Activated CD8-positive, alpha-beta T cell treated with anti-CD3 and anti-CD28 coated beads for 36 hours (primary cell): ENCODE measurements at regions not wholly inside any gene's neighbourhood (a gene's known extent, or its start where the extent isn't known, plus 50 kb on each side); places are given as distances from the start of the nearest gene placed in this dataset.

ENCODE experiments used
- ATAC-seq: fragments of 200-7000 bp; cut with Tn5 transposase; one replicate; pipeline ENCODE4 v1.10.0; 2021; ENCODE audit warnings: mild to moderate bottlenecking, moderate library complexity
- CTCF ChIA-PET: fragments of 350-600 bp; sonication (Branson Sonifier 250); formaldehyde crosslinking; loops from one replicate; lab custom pipeline; 2021; ENCODE audit warnings: antibody characterized with exemption; lab: Charles Lee
- POLR2A ChIA-PET: fragments of 350-600 bp; sonication (Branson Sonifier 250); formaldehyde crosslinking; loops from one replicate; lab custom pipeline; 2021; ENCODE audit warnings: antibody characterized with exemption; lab: Charles Lee
- DNase-seq: peaks from one replicate; pipeline ENCODE4 v3.0.0-alpha.2; 2020
- H3K27ac Mint-ChIP-seq: one replicate; pipeline ENCODE4 v1.8.0; 2021; ENCODE audit warnings: mild to moderate bottlenecking, mixed read lengths
- H3K27me3 Mint-ChIP-seq: one replicate; pipeline ENCODE4 v1.8.0; 2021; ENCODE audit warnings: mixed read lengths
- H3K36me3 Mint-ChIP-seq: one replicate; pipeline ENCODE4 v1.8.0; 2021; ENCODE audit warnings: low read depth, mixed read lengths
- H3K4me1 Mint-ChIP-seq: one replicate; pipeline ENCODE4 v1.8.0; 2021; ENCODE audit warnings: low read depth, mixed read lengths
- H3K4me3 Mint-ChIP-seq: one replicate; pipeline ENCODE4 v1.8.0; 2021; ENCODE audit warnings: mild to moderate bottlenecking, moderate library complexity, mixed read lengths
- H3K9me3 Mint-ChIP-seq: one replicate; pipeline ENCODE4 v1.8.0; 2021; ENCODE audit warnings: mixed read lengths
- CTCF ChIP-seq: fragments of 200-600 bp; IDR thresholded peaks from one replicate; pipeline ENCODE4 v1.8.0; 2022; ENCODE audit warnings: antibody characterized with exemption, mild to moderate bottlenecking
- intact Hi-C: fragments of 100-400 bp; cut with micrococcal nuclease; formaldehyde crosslinking; loops from one replicate; pipeline ENCODE4 v1.10.0; 2022

- CTCF ChIA-PET = interaction anchor here (1.3 to 3.4 kb wide), 7 partner anchors 11 to 650 kb away, joined by 3 to 18 read pairs (median 6); no protein-coding TSS in a partner anchor
- peak; percentile 71 for TF ChIP-seq CTCF
- no peak overlapping the region for H3K4me3 Mint-ChIP-seq
- intact Hi-C loops = no loop called here
- peaks cover 23% of the 10 kb centered on the region for H3K4me1 Mint-ChIP-seq
- ATAC-seq (no peak), DNase-seq (peak; percentile 22)
- H3K9me3 Mint-ChIP-seq = peaks cover 6% of the 10 kb centered on the region
- H3K27me3 Mint-ChIP-seq = peaks cover 2% of the 10 kb centered on the region
- POLR2A ChIA-PET = no interaction called here
- peak overlapping the region; percentile 83 for H3K27ac Mint-ChIP-seq
- H3K36me3 Mint-ChIP-seq = no peaks in the 10 kb centered on the region
These were observed 94.2 kb upstream of the EXOC2 start for GRCh38 chr6:786946-787763.

GRCh38 chr6:783966-784735 lies 91.2 kb upstream of the EXOC2 start:
- ATAC-seq (no peak), DNase-seq (no peak)
- Mint-ChIP-seq H3K27me3 (peaks cover 2% of the 10 kb centered on the region), H3K9me3 (peaks cover 3% of the 10 kb centered on the region), H3K36me3 (no peaks in the 10 kb centered on the region), H3K27ac (no peak overlapping the region), H3K4me3 (no peak overlapping the region), H3K4me1 (peaks cover 20% of the 10 kb centered on the region)
- ChIA-PET POLR2A (no interaction called here), CTCF (interaction anchor here (1.0 to 1.6 kb wide), 4 partner anchors 13 to 652 kb away, joined by 3 to 5 read pairs (median 4); no protein-coding TSS in a partner anchor)
- intact Hi-C loops = no loop called here
- no peak for TF ChIP-seq CTCF

GRCh38 chr6:782141-782540 lies 89.2 kb upstream of the EXOC2 start:
- no peak for TF ChIP-seq CTCF
- Mint-ChIP-seq H3K9me3 (peaks cover 3% of the 10 kb centered on the region), H3K4me3 (no peak overlapping the region), H3K4me1 (peaks cover 5% of the 10 kb centered on the region), H3K36me3 (no peaks in the 10 kb centered on the region), H3K27me3 (no peaks in the 10 kb centered on the region), H3K27ac (no peak overlapping the region)
- CTCF ChIA-PET = interaction anchor here (1.1 to 1.5 kb wide), 2 partner anchors 60 to 189 kb away, joined by 4 read pairs; no protein-coding TSS in a partner anchor
- DNase-seq (no peak), ATAC-seq (no peak)
- intact Hi-C loops = no loop called here
- POLR2A ChIA-PET = no interaction called here

DNA sequence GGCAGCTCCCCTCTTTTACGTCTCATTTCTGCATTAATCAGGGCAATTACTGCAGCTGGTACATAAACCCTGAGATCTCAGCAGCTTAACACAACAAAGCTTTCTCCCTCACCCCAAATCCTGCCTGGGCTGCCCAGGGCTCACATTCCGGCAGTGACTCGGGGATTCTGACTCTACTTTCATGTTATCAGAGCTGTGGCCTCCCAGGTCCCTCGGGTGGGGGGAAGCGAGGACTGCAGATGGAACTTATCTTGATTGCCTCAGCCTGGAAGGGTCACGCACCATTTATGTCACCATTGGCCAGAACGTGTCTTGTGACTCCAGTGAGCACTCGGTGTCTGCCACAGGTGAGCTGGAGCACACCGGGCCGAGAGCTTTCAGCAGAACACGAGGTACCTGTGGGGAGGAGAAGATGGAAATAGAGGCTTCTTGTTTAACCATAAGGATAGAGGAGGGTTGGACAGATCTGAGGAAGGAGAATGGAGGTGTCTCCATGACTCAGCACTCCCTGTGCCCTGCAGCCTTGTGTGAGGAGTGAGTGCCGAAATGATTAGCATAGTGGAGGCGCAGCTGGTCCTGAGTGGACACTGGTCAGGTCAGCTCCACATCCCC lies 88.5 kb upstream of the EXOC2 start:
- Mint-ChIP-seq H3K27ac (no peak overlapping the region), H3K36me3 (no peaks in the 10 kb centered on the region), H3K27me3 (no peaks in the 10 kb centered on the region), H3K9me3 (no peaks in the 10 kb centered on the region), H3K4me1 (no peaks in the 10 kb centered on the region), H3K4me3 (no peak overlapping the region)
- intact Hi-C loops = no loop called here
- no peak for DNase-seq
- ATAC-seq = no peak
- ChIA-PET CTCF (interaction anchor here (1.1 to 1.5 kb wide), 3 partner anchors 59 to 189 kb away, joined by 4 to 7 read pairs (median 4); no protein-coding TSS in a partner anchor), POLR2A (no interaction called here)
- no peak for TF ChIP-seq CTCF
